ENCODE measurements at regions not wholly inside any gene's neighbourhood (a gene's known extent, or its start where the extent isn't known, plus 50 kb on each side); places are given as distances from the start of the nearest gene placed in this dataset.

DNA sequence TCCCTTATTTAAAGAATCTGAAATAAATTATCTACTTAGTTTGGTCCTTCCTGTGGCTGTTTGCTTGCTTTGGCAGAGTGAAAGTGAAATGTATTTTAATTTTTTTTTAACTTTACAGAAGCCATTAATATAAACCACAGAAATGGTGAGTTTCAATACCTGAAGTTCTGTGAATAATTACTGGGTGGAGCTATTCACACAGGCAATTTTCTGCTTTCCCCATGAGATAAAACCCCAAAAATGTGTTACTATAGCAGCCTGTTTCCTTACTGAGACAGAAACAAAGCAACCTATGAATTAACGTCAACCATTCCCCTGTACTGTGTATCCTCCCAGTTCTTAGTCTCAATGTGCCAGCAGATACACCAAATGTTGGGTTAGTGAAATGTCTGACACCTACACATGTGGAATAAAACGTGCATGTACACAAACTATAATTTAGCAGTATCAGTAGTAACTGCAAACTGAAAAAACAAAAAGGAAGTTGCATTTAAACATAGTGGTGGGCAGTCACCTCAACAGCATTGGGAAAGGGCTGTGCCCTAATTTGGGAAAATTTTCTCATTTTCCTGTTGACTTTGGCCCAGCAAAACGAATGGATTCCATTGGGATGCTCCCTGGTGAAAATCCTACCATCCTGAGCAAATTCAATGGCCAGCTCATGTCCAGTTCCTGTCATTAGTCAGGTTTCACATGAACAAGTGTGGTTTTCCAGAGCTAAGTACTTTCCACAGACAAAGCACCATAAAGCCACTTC, 73.1 kb upstream of the RMDN2 start:
- TF ChIP-seq EZH2 (IDR thresholded peaks at IDR 0.05; ENCODE audit: low read depth): no peak
- TF ChIP-seq CTCF (conservative IDR thresholded peaks at IDR 0.05): no peak
